IMR-90 (cell line): ENCODE measurements at regions not wholly inside any gene's neighbourhood (a gene's known extent, or its start where the extent isn't known, plus 50 kb on each side); places are given as distances from the start of the nearest gene placed in this dataset.

ENCODE experiments used
- ATAC-seq: fragments of 200-7000 bp; cut with Tn5 transposase; 2 replicates; pipeline ENCODE4 v1.9.1; 2020; ENCODE audit warnings: low read depth, mild to moderate bottlenecking, moderate library complexity
- BruUV-seq: library from RNA; stranded (reverse); fragments of 400-500 nt; replicated peaks from 2 replicates; lab custom pipeline; 2021; lab: Mats Ljungman, UMichigan
- CTCF ChIA-PET: fragments of 300-600 bp; formaldehyde crosslinking; extraction: SDS; loops from one replicate; lab custom pipeline; 2021; ENCODE audit warnings: antibody characterized with exemption; lab: Yijun Ruan, JAX
- POLR2A ChIA-PET: fragments of 300-600 bp; sonication (Branson Sonifier 250); formaldehyde crosslinking; loops from one replicate; lab custom pipeline; 2022; ENCODE audit warnings: antibody characterized with exemption; ENCODE audit not compliant: unreplicated experiment; lab: Charles Lee
- DNase-seq: peaks from one replicate; pipeline ENCODE4 v3.0.0; 2013
- H2AFZ ChIP-seq: replicated peaks from 2 replicates; pipeline ENCODE3; 2013; ENCODE audit warnings: low read length, mild to moderate bottlenecking; ENCODE audit not compliant: poor library complexity
- H2AK5ac ChIP-seq: 2 replicates; pipeline ENCODE4 v1.6.1; 2013; ENCODE audit warnings: low read depth, low read length, inconsistent platforms
- H2AK9ac ChIP-seq: replicated peaks from 2 replicates; pipeline ENCODE3; 2013; ENCODE audit warnings: mild to moderate bottlenecking, low read depth, low read length, moderate library complexity; ENCODE audit not compliant: poor library complexity
- H2BK120ac ChIP-seq: 2 replicates; pipeline ENCODE4 v1.6.1; 2013; ENCODE audit warnings: low read depth, low read length, inconsistent platforms
- H2BK15ac ChIP-seq: 3 replicates; pipeline ENCODE4 v1.6.1; 2013; ENCODE audit warnings: low read depth, low read length, inconsistent platforms
- H2BK20ac ChIP-seq: 2 replicates; pipeline ENCODE4 v1.6.1; 2013; ENCODE audit warnings: low read depth, mild to moderate bottlenecking, inconsistent platforms, low read length, moderate library complexity
- H2BK5ac ChIP-seq: 2 replicates; pipeline ENCODE4 v1.6.1; 2013; ENCODE audit warnings: mild to moderate bottlenecking, low read depth, low read length, inconsistent platforms; ENCODE audit not compliant: poor library complexity, severe bottlenecking
- H3K14ac ChIP-seq: replicated peaks from 2 replicates; pipeline ENCODE4 v1.6.1; 2013; ENCODE audit warnings: low read depth, low read length, inconsistent platforms
- H3K18ac ChIP-seq: 2 replicates; pipeline ENCODE4 v1.6.1; 2013; ENCODE audit warnings: low read depth, low read length, control low read depth
- H3K23ac ChIP-seq: 2 replicates; pipeline ENCODE4 v1.6.1; 2013; ENCODE audit warnings: low read depth, low read length, inconsistent platforms
- H3K27ac ChIP-seq: 2 replicates; pipeline ENCODE4 v1.5.1; 2013; ENCODE audit warnings: mild to moderate bottlenecking, control low read depth, low read length; ENCODE audit not compliant: insufficient read depth
- H3K27me3 ChIP-seq: 2 replicates; pipeline ENCODE4 v1.6.1; 2013; ENCODE audit warnings: low read length; ENCODE audit not compliant: control insufficient read depth, insufficient read depth
- H3K36me3 ChIP-seq: 2 replicates; pipeline ENCODE4 v1.6.1; 2013; ENCODE audit warnings: low read length, mixed read lengths; ENCODE audit not compliant: control insufficient read depth, insufficient read depth
- H3K4ac ChIP-seq: 2 replicates; pipeline ENCODE4 v1.6.1; 2013; ENCODE audit warnings: low read depth, low read length, inconsistent platforms
- H3K4me1 ChIP-seq: 2 replicates; pipeline ENCODE4 v1.6.1; 2013; ENCODE audit warnings: low read length, mixed read lengths; ENCODE audit not compliant: control insufficient read depth, insufficient read depth
- H3K4me2 ChIP-seq: 2 replicates; pipeline ENCODE4 v1.6.1; 2013; ENCODE audit warnings: low read depth, mild to moderate bottlenecking, control low read depth, low read length, moderate library complexity
- H3K4me3 ChIP-seq: 2 replicates; pipeline ENCODE4 v1.5.1; 2013; ENCODE audit warnings: low read depth, mild to moderate bottlenecking, control low read depth, low read length, moderate library complexity; ENCODE audit not compliant: insufficient read depth
- H3K56ac ChIP-seq: 2 replicates; pipeline ENCODE4 v1.6.1; 2013; ENCODE audit warnings: low read length, inconsistent platforms; ENCODE audit not compliant: insufficient read depth; ENCODE audit errors: extremely low read depth
- H3K79me1 ChIP-seq, 2 experiments: 2 replicates each; pipeline ENCODE4 v1.6.1; 2013; ENCODE audit warnings: low read length in 2 of 2, inconsistent platforms in 1 of 2, low read depth in 1 of 2
- H3K9ac ChIP-seq: 2 replicates; pipeline ENCODE4 v1.6.1; 2013; ENCODE audit warnings: low read depth, low read length, control low read depth
- H3K9me1 ChIP-seq: 2 replicates; pipeline ENCODE4 v1.6.1; 2013; ENCODE audit warnings: low read length, inconsistent platforms; ENCODE audit not compliant: insufficient read depth
- H3K9me3 ChIP-seq: 2 replicates; pipeline ENCODE4 v1.6.1; 2013; ENCODE audit warnings: low read length; ENCODE audit not compliant: control insufficient read depth, insufficient read depth
- H4K20me1 ChIP-seq: 2 replicates; pipeline ENCODE4 v1.6.1; 2013; ENCODE audit warnings: low read length, inconsistent platforms; ENCODE audit not compliant: insufficient read depth
- H4K5ac ChIP-seq: 2 replicates; pipeline ENCODE4 v1.6.1; 2013; ENCODE audit warnings: mild to moderate bottlenecking, low read depth, low read length, control low read depth
- H4K8ac ChIP-seq, 2 experiments: 2 replicates each; pipeline ENCODE4 v1.6.1; 2013; ENCODE audit warnings: low read depth in 2 of 2, low read length in 2 of 2, control low read depth in 1 of 2, inconsistent platforms in 1 of 2
- H4K91ac ChIP-seq: 2 replicates; pipeline ENCODE4 v1.6.1; 2013; ENCODE audit warnings: low read depth, low read length, inconsistent platforms; ENCODE audit not compliant: insufficient read depth
- BHLHE40 ChIP-seq: fragments of 150-350 bp; IDR thresholded peaks from 2 replicates; pipeline ENCODE4 v1.6.1; 2016; ENCODE audit warnings: mild to moderate bottlenecking, low read depth, low read length
- CEBPB ChIP-seq: IDR thresholded peaks from 2 replicates; pipeline ENCODE4 v1.6.1; 2012; ENCODE audit warnings: low read depth, low read length, improper control_type of control experiment
- CHD1 ChIP-seq: IDR thresholded peaks from 2 replicates; pipeline ENCODE4 v1.6.1; 2012; ENCODE audit warnings: low read depth, low read length, improper control_type of control experiment
- FOS ChIP-seq: fragments of 150-350 bp; IDR thresholded peaks from 2 replicates; pipeline ENCODE4 v1.6.1; 2016; ENCODE audit warnings: low read depth, low read length
- MAZ ChIP-seq: IDR thresholded peaks from 2 replicates; pipeline ENCODE4 v1.6.1; 2012; ENCODE audit warnings: low read depth, mild to moderate bottlenecking, low read length, improper control_type of control experiment, moderate library complexity, borderline replicate concordance
- NFE2L2 ChIP-seq: fragments of 150-350 bp; IDR thresholded peaks from 2 replicates; pipeline ENCODE4 v1.6.1; 2016; ENCODE audit warnings: low read depth, mild to moderate bottlenecking, low read length
- POLR2A ChIP-seq: IDR thresholded peaks from 2 replicates; pipeline ENCODE4 v1.6.1; 2012; ENCODE audit warnings: mild to moderate bottlenecking, low read depth, low read length
- RAD21 ChIP-seq: IDR thresholded peaks from 2 replicates; pipeline ENCODE4 v1.6.1; 2012; ENCODE audit warnings: low read length, improper control_type of control experiment
- RCOR1 ChIP-seq: IDR thresholded peaks from 2 replicates; pipeline ENCODE4 v1.6.1; 2012; ENCODE audit warnings: mild to moderate bottlenecking, low read length, improper control_type of control experiment; ENCODE audit not compliant: insufficient replicate concordance
- RFX5 ChIP-seq: IDR thresholded peaks from 2 replicates; pipeline ENCODE4 v1.8.0; 2012; ENCODE audit warnings: low read depth, mild to moderate bottlenecking, low read length, moderate library complexity
- USF2 ChIP-seq: fragments of 150-350 bp; IDR thresholded peaks from 2 replicates; pipeline ENCODE4 v1.6.1; 2017; ENCODE audit warnings: mild to moderate bottlenecking, antibody characterized with exemption, low read length, low read depth
- dilution Hi-C: fragments of 300-500 bp; cut with HindIII; formaldehyde crosslinking; loops from one replicate; pipeline ENCODE4 v1.14.3; 2018; ENCODE audit warnings: low sequenced_read_pairs; ENCODE audit not compliant: unreplicated experiment
- in situ Hi-C: fragments of 300-500 bp; cut with MboI; formaldehyde crosslinking; loops from 3 replicates; pipeline ENCODE4 v1.14.3; 2019; ENCODE audit warnings: low sequenced_read_pairs, inconsistent platforms, mixed read lengths
- intact Hi-C: fragments of 100-400 bp; cut with micrococcal nuclease; formaldehyde crosslinking; loops from 2 replicates; pipeline ENCODE4 v1.10.0; 2022

GRCh38 chr14:40850191-40850590 is 756.5 kb upstream of the LRFN5 start:
- H2BK5ac ChIP-seq = no peak overlapping the region
- H3K9ac ChIP-seq = no peak overlapping the region
- no peak overlapping the region for H3K14ac ChIP-seq
- H2BK20ac ChIP-seq = no peak overlapping the region
- no peak overlapping the region for H2AFZ ChIP-seq
- no peak overlapping the region for H2AK9ac ChIP-seq
- no peak overlapping the region for H3K4ac ChIP-seq
- H4K91ac ChIP-seq = no peak overlapping the region
- no peak for DNase-seq
- dilution Hi-C loops = no loop called here
- no peak overlapping the region for H2AK5ac ChIP-seq
- no peaks in the 10 kb centered on the region for H3K36me3 ChIP-seq
- no peak overlapping the region for H3K4me3 ChIP-seq
- ChIA-PET CTCF (no interaction called here), POLR2A (no interaction called here)
- H3K18ac ChIP-seq = no peak overlapping the region
- H2BK120ac ChIP-seq = no peak overlapping the region
- no peak overlapping the region for H3K23ac ChIP-seq
- no peak overlapping the region for H2BK15ac ChIP-seq
- H3K27ac ChIP-seq = no peak overlapping the region
- intact Hi-C loops = no loop called here
- H3K56ac ChIP-seq = no peak overlapping the region
- ATAC-seq = no peak
- no peaks in the 10 kb centered on the region for H3K27me3 ChIP-seq
- in situ Hi-C loops = no loop called here
- H4K5ac ChIP-seq = no peak overlapping the region
- no peak for TF ChIP-seq RAD21
- TF ChIP-seq USF2 = no peak
- no peak for TF ChIP-seq FOS
- TF ChIP-seq RFX5 = no peak
- no peak for TF ChIP-seq MAZ
- no peak for TF ChIP-seq RCOR1
- no peak for TF ChIP-seq CEBPB
- no peak for TF ChIP-seq BHLHE40
- TF ChIP-seq POLR2A = no peak
- no peak for TF ChIP-seq CHD1
- no peak for TF ChIP-seq NFE2L2
- no peaks in the 10 kb centered on the region for H4K20me1 ChIP-seq
- BruUV-seq = no TSS peak
- no peak overlapping the region for H4K8ac ChIP-seq
- no peaks in the 10 kb centered on the region for H3K79me1 ChIP-seq
- no peak overlapping the region for H3K4me2 ChIP-seq
- H3K9me3 ChIP-seq = peaks cover 4% of the 10 kb centered on the region; the same call in 1 of the 2 replicates
- no peaks in the 10 kb centered on the region for H3K9me1 ChIP-seq
- H3K4me1 ChIP-seq = no peaks in the 10 kb centered on the region
